GM21526 (cell line): ENCODE measurements at regions not wholly inside any gene's neighbourhood (a gene's known extent, or its start where the extent isn't known, plus 50 kb on each side); places are given as distances from the start of the nearest gene placed in this dataset.
"Not testable (repeated sequence)": the region's sequence is repeated elsewhere in the genome, so short reads cannot be mapped to it uniquely, and the experiment has no call there.

Experiments
- ATAC-seq: cut with Tn5 transposase; IDR thresholded peaks from one replicate; pipeline ENCODE4 v1.9.1; 2021; ENCODE audit warnings: moderate library complexity; ENCODE audit not compliant: unreplicated experiment, low FRiP score

DNA sequence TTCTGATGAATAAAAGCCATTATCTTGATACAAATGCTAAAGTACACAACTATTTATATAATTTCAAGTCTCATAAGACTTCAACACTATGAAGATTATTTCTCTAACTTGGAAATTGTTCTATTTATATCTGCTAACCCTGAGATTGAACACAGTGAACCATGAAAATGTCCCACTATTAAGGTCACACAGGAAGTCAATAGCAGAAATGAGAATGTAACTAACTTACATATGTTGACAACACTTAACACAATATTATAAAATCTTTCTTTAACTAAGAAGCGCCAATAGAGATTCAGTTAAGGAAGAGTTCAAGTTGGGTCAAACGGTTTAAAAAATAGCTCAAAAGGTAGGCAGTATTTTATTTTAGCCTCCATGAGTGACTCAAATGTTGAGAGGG is 551.8 kb upstream of the CBLB start:
- no peak for ATAC-seq

DNA sequence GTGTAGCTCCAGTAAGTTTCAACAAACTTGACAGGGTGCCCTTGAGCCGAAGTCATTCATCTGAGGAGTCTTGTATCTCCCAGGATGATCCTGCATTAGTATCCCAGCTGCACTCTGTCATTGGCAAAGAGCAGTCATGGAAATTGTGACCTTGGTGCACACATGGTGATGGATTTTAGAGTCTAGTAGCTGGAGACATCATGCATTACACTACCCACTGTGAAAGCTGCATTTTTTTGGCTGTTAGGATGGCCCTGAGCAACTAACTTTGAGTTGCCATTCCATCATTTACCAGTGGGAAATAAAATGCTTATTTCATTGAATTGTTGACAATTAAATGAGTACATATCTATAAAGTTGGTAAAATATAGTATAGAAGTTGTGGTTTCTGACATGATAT is 552.6 kb upstream of the CBLB start:
- ATAC-seq, result no peak

DNA sequence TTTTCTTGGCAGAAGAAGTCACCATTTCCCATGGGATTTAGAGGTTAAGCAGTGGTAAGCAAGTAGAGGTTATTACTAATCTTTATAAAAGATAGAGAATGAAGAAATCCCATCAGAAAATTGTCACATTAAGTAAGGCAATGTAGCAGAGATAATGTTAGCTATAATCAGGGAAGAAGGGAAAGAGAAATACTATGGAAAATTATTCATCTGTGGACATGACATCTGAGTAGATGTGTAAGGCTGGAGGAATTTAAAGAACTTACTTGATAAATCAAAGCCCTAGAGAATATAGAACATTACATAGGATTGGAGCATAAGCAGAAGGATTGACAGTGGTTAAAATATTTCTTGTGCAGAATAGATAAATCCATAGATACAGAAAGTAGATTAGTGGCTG is 553.1 kb upstream of the CBLB start:
- no peak for ATAC-seq

DNA sequence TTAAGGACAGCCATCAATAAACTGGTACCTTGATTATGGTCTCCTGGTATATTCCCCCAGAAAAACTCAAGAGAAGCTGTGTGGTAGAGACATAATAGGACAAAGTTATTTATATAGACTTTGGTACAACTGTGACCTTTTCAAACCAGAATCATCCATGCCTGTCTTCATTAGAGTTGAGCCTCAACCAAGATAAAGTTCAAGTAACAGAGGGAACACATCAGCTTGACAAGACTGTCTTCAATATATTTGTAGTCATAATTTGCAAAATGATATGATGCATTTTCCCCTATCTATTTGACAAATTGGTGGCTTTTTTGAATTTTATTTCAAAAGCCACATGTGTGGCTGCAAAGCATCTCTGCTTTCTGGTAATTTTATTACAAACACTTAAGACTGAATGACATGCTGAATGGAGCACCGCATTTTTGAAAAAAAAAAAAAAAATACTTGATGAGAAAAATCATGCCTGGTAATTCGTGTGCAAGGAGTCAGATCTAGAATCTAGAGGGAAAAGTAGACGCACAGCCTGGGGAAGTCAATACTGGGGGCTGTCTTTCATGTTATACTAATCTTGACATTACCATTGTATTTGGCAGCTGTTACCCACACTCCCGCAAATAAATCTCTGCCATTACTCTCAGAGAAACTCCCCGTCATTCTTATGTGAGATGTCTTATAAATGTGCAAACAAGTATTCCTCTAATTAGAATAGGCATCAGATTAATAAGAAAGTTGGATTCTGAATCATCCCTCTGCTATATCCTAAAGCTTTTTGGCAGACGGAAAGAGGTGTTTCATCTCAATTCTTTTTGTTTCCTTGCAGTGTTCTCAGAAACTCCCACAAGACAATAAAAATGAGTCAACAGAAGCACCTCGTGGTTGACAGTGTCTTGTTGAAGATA is 554.8 kb upstream of the CBLB start:
- ATAC-seq, result no peak

DNA sequence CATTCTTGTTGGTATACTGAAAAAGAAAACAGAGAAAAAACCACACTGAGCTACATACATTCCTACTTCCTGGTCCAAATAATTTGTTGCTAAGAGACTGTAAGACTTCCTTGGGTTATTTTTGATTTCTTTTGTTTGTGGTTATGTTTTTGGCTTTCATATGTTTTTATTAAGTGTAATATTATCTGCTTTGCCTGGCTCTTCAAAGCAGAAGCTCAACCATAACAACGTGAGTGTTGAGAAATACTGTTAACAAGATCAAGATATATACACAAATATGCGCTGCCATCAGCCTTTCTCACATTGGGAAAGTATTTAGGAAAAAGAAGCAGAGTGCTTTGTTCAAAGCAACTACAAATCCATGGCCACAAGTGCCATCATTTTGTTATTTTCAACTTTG is 556.2 kb upstream of the CBLB start:
- no peak for ATAC-seq

DNA sequence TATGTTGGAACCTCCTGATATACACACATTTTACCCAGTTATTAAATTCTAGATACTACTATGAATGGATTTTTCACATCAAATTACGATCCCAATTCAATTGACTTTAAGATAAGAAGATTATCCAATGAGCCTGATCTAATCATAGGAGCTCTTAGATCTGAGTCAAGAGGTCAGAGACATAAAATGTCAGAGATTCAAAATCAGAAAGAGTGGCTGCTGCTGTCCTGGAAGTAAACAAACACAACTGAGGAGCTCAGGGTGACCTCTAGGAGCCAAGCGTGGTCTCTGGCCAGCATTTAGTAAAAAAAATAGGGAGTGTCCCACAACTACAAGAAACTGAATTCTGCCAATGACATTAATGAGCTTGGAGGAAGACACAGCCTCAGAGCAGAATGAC is 557.1 kb upstream of the CBLB start:
- ATAC-seq, result no peak

DNA sequence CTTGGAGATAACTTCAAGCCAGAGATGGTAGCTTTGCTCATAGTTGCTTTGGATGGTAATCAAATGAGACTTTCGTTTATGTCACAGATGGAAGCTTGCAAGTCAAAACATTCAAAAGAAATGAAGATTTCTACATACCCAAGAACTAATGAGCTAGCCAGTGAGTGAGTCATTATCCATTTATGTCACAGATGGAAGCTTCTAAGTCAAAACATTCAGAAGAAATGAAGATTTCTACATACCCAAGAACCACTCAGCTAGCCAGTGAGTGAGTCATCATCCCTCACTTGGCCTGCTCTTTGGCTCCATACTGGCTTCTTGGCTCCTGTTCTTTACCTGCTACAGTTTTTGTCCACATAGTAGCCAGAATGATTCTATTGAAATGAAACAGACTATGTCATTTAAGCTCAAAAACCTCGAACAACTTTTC is 559.8 kb upstream of the CBLB start:
- ATAC-seq, result no peak

DNA sequence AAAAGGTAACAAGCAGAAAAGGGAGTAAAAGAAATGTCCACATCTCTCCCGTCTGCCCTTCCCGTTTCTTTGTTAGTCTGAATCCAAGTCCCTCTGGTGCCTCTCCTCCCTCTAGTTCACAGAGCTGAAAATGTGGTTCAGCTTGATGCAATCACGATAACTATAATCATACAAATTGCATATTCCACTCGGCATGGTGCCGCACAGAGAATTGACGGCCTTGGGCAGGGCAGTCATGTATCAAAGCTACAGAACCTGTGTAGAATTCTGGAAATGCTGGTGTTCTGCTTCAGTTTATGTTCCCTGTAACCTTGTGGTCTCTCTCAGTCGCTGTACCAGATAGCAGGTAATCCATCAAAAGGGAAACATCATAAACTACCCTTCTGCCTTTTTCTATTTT is 562.9 kb upstream of the CBLB start:
- no peak for ATAC-seq

DNA sequence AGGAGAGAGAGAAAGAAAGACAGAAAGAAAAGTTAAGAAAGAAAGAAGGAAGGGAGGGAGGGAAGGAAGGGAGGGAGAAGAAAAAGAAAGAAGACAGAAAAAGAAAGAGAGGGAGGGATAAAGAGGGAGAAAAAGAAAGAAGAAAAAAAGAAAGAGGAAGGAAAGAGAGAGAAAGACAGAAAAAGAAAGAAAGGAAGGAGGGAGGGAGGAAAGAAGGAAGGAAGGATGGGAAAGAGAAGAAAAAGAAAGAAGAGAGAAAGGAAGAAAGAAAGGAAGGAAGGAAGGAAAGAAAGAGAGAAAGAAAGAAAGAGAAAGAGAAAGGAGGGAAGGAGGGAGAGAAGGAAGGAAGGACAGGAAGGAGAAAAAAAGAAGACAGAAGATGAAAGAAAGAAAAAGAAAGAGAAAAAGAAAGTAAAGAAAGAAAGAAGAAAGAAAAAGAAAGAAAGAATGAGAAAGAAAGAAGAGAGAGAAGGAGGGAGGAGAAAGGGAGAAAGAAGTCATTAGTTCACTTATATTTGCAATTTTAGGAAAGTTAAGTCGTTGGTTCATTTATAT is 567.2 kb upstream of the CBLB start:
- no peak for ATAC-seq

DNA sequence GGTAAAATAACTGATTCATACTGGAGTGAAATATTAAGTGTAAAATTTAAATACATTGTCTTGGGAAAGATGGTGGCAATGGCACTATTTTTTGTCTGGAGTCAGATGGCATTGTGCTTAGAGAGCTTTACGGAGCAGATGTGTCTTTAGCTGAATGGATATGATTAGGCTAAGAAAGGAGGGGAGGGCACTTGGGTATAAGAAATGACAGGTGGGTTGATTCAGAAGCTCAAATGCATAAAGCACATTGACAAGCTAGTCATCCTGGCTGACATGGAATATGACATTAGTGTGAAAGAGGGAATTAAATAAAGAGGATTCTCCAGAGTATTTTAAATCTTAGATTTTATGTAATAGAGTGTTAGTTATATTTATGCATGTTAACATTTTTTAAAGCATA is 570.1 kb upstream of the CBLB start:
- no peak for ATAC-seq

DNA sequence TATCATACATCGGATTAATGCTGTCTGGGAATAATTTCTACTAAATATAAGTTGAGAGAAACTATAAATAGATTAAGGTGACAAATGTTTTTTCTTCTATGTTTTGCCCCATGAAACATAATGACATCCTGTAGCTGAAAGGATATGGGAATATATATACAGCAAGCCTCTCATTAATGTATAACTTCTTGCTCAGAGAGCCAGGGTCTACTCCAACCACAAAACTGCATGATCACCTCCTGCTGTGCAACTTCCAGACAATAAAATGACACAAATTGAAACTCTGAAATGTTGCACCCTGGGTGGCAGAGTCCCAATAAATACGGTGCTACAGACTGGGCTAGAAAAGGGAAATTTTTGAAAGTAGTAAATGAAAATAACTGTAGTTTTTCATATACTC is 571.9 kb upstream of the CBLB start:
- ATAC-seq, result no peak

DNA sequence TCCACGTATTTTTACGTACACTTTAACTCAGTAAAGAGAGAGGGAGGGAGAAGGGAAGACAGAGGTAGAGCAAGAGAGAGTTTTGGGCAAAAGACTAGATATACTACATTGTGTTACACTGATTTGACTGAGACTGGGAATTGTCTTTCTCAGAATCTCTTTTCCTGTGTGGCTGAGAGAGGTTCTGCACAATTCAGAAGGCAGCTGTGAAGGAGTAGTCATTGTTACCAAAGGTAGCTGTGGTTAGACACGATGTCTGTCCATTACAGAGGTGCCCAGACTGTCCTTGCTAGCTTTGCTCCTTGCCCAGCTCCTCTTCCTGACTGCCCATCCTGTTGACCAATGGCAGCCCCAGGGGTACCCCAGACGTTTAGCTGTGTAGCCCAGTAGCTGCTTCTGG is 577.5 kb upstream of the CBLB start:
- no peak for ATAC-seq

DNA sequence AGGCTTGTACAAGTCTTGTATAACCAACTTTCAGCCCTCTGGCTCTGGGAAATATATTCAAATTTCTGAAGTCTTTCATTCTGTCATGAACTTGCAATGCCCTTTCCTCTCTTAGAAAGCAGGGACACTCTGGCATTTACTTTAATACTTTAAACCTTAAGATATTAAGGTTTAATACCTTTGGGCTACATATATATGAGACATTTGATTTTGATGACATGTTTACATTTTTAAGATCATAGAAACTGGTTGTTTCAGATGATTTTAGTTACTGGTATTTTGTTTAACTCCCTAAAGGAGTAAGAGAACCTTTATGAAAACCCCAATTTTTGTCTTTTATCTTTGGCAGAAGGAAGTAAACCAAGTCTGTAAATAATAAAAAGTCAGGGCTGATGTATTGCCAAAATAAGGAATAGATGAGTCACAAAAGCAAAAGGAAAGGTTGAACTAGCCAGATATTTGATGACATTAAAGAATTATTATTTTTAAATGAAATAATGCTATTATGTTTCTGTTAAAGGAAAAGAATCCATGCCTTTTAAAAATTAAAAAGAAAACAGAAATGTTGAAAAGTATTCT is 579.0 kb upstream of the CBLB start:
- no peak for ATAC-seq

DNA sequence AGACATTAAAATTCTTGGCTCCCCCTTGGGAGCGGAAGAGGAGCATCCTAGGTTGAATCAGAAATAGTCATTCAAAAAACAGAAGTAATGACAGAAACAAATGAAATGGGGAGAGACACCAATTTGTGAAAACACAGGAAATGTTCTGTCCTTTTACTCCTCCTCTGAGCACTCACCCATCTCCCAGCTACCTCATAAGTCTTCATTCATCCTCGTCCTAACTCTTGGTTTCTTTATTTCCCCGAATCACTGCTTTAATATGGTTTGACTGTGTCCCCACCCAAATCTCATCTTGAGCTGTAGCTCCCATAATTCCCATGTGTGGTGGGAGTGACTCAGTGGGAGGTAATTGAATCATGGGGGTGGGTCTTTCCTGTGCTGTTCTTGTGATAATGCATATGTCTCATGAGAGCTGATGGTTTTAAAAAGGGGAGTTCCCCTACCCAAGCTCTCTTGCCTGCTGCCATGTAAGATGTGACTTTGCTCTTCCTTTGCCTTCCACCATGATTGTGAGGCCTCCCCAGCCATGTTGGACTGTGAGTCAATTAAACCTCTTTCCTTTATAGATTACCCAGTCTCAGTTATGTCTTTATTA is 579.7 kb upstream of the CBLB start:
- ATAC-seq, result not testable (repeated sequence)

DNA sequence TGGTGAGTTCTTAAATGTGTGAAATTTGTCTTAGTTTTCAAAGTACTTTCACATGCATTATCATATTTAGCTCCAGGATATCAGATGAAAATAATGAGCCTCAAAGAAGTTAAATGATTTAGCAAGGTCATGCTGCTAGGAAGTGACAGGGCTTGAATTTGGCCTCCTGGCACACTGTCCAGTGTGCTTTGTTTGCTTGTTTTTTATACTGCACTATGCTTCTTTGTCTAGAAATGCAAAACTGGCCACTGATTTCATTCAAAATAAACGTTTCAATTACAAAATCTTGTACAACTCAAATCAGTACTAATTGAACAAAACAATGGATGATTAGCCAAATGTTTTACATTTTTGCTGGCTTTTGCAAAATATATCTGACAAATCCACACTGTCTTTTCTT is 583.3 kb upstream of the CBLB start:
- ATAC-seq, result no peak

DNA sequence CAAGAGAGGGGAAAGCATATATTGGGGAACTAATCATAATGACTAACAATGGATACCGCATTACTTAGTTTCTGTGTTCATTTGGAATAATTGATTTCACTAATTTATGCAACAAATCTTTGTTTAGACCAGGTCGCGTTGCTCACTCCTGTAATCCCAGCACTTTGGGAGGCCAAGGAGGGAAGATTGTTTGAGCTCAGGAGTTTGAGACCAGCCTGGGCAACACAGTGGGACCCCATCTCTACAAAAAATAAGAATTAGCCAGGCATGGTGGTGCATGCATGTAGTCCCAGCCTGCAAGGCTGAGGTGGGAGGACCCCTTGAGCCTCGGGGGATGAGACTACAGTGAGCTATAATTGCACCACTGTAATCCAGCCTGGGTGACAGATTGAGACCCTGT is 585.7 kb upstream of the CBLB start:
- ATAC-seq, result no peak

DNA sequence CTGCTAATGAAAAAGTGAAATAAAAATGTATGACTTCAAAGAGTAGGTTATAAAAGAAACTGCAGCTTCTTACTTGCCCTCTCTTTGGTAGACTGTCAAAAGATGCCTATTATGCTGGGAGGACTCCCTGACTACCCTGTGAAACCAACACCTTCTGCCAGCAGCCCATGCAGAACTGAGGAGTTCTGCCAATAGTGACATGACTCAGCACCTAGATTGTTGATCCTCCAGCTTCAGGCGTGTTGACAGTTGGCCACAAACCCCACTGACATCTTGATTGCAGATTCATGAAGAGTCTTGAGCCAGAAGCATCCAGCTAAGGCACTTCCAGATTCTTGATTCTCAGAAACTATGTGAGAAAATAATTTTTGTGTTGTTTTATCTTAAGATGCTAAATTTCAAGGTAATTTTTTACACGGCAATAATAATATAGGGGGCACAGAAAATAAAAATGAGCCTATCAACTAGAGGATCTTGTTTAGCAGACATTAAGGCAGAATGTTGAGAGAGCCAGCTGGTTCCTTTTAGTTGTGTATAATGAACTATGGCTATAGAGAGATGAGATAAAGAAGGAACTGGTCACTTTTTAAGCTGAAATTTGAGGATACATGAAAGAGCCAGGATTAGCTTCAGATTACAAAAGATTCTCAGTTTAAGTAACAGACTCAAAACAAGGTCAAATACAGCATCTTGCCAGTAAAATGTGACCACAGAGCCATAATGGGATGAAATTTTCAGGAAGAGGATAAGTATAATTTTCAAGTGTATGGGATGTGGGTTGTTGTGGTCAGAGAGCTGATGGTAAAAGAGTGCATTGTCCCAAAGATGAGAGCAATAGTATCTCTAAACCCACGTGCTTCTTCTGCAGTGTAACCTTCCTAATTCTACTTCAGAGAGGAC is 588.7 kb upstream of the CBLB start:
- ATAC-seq, result peak; percentile 89

DNA sequence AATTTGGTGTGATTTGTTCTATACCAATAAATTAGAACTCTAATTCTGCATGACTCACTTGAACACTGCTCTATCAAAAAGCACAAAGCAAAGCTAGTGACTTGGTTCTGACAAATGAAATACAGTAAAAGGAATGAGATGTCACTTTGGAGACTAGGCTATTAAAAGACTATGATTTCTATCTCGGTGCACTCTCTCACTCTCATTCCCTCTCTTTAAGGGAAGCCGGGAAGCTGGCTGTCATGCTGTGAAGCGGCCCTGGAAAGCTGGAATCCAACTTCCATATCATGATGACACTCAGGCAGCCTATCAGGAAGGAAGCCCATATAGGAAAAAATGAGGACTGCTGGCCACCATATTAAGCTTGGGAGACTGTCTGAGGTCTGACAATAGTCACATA is 590.1 kb upstream of the CBLB start:
- no peak for ATAC-seq

DNA sequence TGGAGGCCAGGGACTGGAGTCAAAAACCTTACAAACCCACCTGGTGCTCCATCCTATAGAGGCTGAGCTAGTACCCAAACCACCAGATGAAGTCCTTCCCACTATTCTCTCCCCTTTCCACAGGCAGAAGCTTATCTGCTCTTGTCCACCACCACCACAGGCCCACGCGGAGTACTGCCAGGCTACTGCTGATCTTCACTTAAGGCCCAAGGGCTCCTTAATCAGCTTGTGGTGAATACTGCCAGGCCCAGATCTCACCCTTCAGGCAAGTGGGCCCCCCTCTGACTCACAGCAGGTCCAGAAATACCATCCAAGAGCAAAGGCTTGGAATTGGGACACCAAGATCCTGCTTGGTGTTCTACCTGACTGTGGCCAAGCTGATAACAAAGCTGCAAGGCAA is 598.1 kb upstream of the CBLB start:
- no peak for ATAC-seq

DNA sequence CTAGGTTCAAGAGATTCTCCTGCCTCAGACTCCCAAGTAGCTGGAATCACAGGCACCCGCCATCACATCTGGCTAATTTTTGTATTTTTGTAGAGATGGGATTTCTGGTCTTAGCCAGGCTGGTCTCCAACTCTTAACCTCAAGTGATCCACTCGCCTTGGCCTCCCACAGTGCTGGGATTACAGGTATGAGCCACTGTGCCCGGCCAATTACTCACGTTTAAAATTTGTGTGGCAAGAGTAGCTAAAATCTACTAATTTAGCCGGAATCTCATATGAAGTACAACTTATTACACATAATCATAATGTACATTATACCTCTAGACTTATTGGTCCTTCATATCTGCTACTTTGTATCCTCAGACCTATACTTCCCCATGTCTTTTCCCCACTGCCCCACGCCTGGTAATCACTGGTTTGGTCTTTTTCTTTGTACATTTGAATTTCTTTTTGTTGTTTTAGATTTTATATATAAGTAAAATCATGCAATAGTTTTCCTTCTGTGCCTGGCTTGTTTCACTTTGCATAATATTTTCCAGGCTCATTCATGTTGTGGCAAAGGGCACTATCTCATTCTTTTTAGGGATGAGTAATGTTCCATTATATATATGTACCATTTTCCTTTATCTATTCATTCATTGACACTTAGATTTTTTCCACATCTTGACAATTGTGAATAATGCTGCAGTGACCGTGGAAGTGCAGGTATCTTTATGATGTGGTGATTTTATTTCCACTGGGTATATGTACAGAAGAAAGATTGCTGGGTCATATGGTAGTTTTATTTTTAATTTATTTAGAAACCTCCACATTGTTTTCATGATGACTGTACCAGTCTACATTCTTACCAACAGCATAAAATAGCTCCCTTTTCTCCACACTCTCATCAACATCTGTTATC is 605.0 kb upstream of the CBLB start:
- no peak for ATAC-seq
